ENCODE measurements at regions not wholly inside any gene's neighbourhood (a gene's known extent, or its start where the extent isn't known, plus 50 kb on each side); places are given as distances from the start of the nearest gene placed in this dataset.

DNA sequence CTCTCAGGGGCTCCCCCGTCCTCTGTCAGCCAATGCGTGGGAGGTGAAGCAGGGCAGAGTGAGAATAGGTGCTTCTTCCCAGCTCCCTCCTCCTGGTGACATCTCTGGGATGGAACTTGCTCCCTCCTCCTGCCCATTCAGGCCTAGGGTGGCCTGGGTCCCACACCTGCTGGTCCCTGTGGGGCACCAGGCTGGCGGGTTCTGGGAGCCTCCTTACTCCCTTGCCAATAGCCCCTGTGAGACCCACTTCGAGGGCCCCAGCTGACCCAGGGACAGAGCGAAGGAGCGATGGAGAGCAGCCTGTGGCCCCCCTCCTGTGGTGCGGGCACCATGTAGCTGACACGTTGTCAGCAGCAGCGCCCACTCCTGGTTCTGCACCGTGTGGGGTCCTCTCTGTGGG, 512.6 kb downstream of the GLRX3 start:
- DNase-seq (ENCODE audit: low spot score) = no peak

DNA sequence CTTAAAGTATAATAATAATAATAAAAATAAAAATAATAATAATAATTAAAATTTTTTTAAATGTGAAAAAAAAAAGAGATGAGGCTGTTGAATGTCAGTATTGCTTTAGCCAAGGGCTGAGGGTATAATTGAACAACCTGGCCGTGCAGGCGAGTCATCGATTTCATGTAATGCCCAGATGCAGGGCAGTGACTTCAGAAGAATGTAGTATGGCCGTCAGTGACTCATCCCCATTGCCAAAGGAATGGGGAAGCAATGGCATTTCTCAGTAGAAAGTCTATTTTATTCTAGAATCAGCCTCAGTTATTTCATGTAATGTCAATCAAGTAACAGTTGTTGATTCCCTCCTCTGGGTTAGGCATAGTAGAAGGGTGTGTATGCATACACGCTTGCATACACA, 516.4 kb downstream of the GLRX3 start:
- no peak for DNase-seq (ENCODE audit: low spot score)

DNA sequence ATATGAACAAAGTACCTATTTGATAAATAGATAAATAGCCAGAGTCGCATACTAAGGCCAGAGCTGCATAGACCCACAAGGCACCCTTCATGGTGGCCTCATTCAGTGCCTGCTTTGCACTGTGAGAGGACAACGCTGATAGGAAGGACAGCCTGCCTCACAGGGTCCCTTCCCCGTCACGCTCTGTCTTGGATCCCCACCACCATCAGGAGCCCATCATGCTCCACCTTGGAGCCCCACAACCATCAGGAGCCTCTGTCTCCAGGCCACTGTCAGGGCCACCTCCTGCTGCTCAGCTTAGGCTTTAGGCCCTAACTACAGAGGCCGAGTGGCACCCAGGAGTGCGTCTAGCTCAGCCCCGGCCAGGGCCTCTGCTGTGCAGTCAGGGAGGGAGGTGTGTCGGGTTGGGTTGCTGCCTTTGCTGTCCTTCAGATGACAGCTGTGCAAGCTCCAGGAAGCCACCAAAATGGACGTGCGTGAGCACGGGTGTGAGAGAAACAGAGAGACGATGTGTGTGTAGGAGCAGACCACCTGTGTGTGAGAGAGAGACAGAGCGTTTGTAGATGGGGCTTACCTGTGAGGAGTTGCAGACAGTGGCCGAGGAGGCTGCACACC, 516.9 kb downstream of the GLRX3 start:
- DNase-seq (ENCODE audit: low spot score) = no peak

DNA sequence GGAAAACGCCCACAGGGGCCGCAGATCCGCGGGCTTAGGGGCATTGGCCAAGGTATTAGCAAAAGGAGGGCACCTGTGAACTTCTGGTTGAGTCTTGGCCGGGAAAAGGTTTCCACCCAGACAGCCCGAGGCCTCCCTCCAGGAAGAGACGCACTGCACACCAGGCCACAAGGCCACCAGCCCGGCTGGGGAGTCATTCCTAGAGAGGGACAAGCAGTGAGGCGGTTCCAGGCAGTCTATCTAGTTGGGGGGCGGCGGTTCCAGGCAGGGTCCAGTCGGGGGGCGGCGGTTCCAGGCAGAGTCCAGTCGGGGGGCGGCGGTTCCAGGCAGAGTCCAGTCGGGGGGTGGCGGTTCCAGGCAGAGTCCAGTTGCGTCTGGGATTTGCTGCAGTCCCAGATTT, 518.5 kb downstream of the GLRX3 start:
- DNase-seq (ENCODE audit: low spot score) = no peak

DNA sequence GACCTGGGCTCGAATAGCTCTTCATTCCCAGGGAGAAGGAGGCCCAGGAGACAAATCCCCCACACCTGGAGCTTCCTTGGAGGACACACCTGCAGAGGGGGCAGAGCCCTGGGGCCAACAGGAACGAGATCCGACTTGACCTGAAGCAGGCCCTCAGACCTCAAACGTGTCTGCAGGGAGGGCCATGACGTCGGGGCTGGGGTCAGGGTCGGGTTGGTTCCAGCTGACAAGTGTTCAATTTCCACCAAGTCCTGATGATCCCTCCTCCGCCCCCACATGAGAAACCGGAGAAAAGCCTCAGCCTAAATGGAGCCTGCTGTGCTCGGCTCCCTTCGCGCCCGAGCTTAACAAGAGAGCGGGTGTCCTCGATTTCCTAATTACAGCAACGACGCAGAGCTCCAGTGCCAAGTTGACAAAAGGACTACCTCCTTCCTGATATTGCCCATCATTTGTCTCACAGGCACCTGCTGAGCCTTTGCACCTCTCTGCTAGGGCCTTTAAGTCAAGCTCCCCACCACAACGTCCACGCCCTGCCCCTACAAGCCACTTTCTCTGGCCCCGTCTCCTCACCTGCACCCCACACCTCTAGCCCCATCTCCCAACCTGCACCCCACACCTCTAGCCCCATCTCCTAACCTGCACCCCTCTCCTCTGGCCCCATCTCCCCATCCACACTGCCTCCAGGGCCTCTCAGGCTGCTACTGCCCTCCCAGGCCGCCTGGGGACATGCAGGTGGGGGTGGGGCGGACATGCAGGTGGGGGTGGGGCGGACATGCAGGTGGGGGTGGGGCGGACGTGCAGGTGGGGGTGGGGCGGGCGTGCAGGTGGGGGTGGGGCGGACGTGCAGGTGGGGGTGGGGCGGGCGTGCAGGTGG, 519.4 kb downstream of the GLRX3 start:
- DNase-seq (ENCODE audit: low spot score) = no peak

DNA sequence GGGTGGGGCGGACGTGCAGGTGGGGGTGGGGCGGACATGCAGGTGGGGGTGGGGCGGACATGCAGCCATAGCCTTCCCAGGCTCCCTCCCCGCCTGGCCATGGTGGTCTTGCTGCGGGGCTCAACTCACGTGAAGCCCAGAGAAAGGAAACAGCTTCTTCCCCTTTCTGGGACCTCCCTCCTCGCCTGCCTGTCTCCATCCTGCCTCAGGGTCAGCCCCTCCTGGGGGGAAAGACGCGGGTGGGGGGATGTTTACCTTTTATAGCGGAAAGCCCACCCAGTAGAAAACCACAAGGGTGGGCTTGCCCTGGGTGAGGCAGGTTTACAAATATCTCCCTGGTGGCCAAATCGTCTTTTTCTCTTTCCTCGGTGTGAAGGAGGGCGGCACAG, 520.0 kb downstream of the GLRX3 start:
- no peak for DNase-seq (ENCODE audit: low spot score)

DNA sequence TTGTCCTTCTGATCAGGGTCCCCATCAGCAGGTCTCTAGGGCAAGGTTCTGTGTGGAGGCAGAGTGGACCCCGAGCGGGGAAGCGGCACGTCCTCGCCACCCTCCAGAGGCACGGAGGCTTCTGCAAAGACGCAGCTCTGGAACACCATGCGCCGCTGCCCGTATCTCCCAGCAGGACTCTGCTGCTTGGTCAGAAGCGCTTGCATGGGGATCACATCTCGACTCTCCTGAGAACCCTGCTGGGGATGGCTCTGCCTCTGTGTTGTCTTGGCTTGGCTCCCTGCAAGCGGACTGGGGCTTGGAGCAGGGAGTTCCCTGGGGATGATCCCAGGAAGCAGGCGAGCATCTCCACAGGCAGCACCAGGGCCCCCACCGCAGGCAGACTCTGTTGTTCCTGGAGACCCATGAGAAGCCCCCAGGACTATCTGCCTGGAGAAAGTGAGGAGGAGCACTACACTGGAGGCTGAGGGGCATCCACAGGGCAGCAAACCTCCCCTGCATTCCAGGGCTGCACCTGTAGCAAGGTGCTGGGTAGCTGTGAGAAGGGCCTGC, 520.5 kb downstream of the GLRX3 start:
- no peak for DNase-seq (ENCODE audit: low spot score)

DNA sequence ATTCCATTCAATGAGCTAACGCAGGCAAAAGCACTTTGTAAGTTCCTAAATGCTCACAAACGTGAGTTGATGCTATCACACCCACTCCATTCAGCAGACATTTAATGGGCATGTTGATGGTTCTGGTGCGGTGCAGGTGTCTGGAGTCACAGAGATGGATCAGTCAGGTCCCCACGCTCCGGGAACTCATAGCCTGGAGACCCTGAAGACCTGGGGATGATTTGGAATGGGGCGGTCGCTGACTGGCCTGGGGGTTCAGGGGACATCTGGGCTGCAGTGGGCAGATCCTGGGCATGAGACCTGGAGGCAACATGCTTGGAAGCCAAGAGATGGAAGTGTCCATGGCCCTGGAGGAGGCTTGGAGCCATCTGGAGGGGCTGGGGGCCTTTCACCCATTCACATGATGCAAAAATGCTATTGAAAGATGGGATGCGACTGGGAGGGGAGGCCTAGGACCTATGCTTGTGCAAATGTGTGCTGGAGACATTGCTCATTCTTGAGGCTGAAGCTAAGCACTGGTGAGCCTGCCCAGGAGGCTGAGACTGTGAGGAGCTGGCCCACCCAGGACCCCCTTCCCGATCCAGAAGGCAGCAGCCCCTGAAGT, 522.6 kb downstream of the GLRX3 start:
- DNase-seq (ENCODE audit: low spot score) = no peak

DNA sequence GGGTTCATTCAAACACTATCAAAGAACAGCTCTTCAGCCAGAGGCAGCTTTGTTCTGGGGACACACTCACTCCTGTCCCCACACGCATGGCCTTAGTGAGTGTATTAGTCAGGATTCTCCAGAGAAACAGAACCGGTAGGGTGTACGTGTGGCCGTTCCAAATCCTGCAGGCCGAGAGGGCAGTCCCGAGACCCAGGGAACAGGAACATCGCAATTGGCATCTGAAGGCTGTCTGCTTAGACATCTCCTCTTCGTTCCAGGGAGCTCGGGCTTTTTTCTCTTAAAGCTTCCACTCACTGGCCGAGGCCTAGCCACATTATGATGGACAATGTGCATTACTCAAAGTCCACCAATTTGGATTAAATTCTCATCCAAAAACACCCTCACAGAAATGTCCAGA, 523.3 kb downstream of the GLRX3 start:
- DNase-seq (ENCODE audit: low spot score) = no peak

DNA sequence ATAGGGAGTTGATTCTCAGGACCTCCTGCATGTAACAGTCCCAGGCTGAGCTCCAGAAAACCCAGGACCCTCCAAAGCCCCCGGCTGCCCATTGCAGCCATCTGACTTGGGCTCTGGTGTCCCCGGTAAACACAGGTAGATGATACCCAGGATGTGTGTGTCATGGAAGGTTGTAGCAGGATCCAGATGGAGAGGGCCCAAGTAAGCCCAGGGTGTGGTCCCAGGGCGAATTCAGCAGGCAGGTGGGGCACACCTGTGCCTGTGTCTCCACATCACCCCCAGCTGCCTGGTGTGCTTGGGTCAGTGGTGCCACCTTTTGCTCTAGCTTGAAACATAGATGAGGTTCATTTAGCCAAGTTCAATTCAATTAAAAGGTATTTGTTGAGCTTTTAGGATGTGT, 524.1 kb downstream of the GLRX3 start:
- DNase-seq (ENCODE audit: low spot score) = no peak

DNA sequence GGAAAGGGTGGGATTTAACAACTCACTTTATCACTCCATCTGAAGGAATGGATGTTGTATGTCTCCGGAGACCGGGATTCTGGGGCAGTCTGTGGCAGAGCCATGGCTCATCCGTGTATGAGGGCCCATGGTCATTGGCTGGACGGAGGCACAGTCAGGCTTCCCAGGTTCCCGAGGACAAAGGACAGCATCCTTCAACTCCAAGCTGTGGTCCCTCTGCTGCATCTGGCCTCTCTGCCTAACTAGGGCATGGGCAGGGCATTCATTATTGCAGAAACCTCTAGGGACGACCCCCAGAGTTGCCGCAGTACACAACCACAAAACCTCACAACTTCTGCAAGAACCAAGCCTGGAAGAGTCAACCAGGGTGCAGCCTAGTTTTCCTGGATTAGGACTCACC, 525.2 kb downstream of the GLRX3 start:
- no peak for DNase-seq (ENCODE audit: low spot score)

DNA sequence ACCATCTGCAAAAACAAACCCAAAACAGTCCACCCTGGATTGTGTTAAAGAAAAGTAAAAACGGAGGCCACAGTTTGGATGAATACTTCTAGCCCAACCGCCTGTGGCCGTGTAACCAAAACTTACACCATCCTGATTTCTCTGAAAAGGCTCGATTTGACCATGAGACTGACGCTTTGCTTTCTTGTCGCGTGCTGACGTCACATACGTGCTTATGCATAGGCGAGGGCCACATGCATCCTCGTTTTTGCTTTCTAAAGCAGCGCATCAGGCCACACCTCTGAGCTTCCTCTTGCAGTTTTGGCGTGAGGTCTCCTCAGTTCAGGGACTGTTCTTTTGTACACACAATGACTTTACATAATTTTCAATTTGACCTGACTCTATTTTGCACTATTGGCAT, 526.6 kb downstream of the GLRX3 start:
- DNase-seq (ENCODE audit: low spot score) = no peak

DNA sequence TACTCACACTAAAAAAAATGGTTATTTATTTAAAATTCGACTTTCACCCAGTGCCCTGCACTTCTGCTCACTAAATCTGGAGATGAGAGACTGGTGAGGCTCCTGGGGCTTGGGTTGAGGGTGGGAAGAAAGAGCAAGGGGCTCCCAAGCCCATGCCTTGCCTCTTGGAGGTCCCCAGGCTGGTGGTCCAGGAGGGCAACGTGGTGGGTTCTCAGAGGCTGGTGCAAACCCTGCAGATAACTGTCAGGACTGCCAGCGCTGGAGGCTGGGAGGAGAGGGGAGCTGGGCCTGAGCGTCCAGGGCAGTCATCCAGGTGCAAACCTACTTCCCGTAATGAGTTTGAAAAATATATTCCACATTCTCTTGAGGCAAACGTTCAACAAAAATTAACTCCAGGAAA, 528.3 kb downstream of the GLRX3 start:
- DNase-seq (ENCODE audit: low spot score) = no peak

DNA sequence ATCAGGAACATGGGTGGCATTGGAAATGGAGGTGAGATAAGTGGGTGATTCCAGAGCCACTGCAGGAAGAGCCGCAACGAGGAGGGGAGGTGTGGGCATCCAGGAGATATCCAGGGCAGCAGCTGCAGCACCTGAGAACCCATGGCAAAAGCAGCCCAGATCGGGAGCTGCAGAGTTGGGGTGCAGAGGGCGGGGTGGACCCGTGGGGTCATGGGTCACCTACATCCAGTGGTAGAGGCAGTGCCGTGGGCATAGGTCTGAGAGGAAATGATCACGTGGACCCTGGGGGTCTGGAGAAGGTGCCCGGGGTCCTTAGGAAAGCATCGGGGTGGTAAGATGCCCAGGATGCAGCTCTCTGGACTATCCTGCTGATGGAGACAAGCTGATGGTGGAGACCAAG, 530.0 kb downstream of the GLRX3 start:
- no peak for DNase-seq (ENCODE audit: low spot score)

DNA sequence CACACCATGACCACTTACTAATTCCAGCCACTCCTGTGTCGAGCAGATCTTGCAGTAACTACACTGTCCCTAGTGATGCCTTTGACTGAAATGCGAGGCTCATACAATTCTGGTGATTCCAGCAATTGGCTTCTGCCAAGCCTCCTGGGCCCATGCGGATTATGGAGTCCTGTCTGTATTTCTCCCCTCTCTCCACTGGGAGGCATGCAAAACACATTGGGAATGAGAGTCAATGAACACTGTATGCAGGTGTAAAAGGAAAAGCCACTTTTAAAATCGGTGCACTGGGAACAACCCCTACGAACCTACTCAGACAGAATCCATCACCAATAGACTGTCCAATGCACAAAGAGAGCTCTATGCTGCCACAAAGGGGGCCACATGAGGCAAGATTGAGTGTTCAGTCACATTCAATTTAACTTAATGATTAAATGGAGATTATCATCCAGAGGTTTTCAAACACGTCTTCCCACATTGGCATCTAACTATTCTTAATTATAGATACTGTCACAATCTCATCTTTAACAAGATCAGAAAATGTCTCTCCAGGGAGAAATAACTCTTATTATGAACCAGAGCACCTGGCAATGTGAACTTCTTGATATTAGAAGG, 550.6 kb downstream of the GLRX3 start:
- no peak for DNase-seq (ENCODE audit: low spot score)

DNA sequence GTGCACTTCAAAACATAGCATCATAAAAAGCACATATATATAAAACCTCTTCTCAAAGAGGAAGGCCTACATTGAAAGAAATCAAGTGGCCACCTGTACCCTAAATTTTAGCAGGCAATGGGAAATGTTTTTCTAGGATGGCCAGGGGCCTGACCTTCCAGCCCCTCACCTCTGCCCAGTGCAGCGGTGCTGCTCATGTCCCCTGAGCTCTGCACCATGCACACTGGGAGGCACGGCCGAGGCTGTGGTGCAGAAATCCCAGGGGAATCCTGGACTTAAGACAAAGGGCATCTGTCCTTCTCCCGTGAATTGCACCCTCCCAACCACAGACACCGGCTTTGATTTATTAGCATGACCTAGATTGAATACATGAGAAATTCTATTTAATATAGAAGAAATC, 551.4 kb downstream of the GLRX3 start:
- no peak for DNase-seq (ENCODE audit: low spot score)

DNA sequence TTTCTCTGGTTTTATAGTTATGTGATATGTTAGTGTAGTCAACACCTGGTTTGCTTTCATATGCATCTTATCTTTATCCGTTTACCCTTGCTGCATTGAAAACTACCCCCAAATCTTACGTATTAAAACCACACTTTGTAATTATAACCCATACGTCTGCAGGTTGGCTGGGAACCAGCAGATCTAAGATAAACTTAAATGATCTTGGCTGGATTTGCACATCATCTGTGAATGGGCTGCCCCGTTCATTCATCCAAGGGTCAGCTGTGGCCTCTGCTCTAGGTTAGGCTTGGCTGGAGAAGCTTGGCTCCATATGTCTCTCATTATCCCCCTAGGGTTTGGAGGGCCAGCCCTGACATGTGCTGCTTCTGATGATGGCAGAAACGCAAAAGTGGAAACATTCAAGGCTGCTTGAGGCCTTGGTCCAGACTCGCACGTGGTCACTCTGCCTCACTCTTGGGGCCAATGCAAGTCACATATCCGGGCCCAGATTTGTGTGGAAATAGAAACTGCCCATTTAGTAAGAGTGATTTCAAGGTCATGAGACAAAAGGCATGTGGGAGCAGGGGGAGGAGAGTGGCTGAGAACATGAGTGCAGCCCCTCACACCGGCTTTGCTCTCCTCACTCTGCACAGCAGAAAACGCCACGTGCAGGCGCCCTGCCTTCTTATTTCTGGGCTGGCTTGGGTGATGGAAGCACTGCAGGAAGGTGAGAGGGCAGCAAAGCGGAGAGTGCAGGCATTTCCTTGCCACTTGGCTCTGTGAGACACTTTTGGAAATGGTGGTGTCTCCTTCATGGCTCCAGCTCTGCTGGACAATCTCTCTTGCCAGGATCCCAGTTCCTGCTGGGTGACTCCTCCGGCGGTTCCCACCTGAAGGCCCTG, 553.8 kb downstream of the GLRX3 start:
- DNase-seq (ENCODE audit: low spot score) = no peak

DNA sequence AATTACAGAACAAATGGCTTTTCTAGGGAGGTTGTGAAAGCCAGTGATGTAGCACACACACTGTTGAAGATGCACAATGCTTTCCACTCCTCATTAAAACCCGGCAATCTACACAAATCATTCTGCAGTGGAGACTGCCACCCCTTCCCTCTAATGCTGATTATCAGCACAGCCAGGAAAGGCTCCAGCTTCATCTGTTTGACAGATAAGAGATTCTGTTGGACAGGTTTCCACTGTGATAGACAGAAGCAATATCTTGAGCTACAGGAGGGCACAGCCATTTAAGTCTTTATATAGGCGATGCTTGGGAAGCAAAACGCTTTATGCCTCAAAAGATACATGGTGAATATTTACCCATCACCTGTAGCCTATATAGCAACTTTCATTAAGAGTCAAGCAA, 555.6 kb downstream of the GLRX3 start:
- DNase-seq (ENCODE audit: low spot score) = no peak

DNA sequence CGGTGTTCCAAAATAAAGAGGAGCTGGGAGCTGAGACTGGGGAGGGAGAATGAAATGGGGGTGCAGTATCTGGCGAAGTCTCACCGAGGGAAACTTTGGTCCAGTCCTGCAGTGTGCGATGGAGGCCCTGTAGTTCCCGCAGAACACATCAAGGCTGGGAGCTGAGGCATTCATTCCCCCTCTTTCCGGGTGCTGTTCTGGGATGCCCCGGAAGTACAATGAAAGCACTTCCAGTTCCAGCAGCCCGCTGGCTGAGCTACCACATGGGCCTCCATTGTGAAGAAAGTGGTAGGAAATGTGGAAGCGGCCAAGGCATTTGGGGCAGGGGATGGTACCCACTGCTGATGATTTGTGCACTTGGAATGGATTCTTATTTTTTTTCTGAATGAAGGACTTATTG, 560.7 kb downstream of the GLRX3 start:
- no peak for DNase-seq (ENCODE audit: low spot score)

DNA sequence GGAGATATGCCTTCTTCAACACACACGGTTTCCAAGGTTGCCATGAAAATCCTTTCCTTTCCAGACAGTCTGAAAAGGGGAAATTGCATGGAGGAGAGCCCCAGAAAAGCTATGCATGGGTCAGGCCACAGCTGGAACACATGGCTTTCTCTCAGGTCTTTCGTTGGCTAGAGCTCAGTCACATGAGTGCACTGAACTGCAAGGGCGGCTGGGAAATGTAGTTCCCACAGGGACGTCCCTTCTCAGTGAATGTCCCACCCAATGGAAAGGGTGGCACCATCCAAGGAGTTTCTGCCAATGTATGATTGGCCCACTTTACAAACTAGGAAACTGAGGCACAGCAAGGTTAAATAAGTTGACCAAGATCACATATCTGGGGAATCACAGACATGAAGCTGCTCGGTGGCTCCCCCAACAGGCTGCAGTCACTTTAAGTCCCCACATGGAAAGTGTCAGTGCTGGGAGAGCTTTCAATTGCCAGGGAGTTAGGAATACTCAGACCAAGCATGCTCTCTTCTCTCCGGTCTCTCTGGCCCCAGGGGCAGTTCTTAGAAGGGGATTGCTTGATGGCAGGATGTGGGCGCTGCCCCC, 571.3 kb downstream of the GLRX3 start:
- DNase-seq (ENCODE audit: low spot score) = no peak

Measured in mesenteric fat pad (tissue), 1 donor.